VCaP (cell line): ENCODE measurements at regions not wholly inside any gene's neighbourhood (a gene's known extent, or its start where the extent isn't known, plus 50 kb on each side); places are given as distances from the start of the nearest gene placed in this dataset.

Experiments
- H3K27ac ChIP-seq: fragments of 450-650 bp; 2 replicates; pipeline ENCODE4 v1.5.1; 2017
- TF ChIP-seq, protein P1 (sequence below): fragments of 450-650 bp; conservative IDR thresholded peaks from 2 replicates; pipeline ENCODE4 v1.5.1; 2017; ENCODE audit warnings: mild to moderate bottlenecking, moderate library complexity

DNA sequence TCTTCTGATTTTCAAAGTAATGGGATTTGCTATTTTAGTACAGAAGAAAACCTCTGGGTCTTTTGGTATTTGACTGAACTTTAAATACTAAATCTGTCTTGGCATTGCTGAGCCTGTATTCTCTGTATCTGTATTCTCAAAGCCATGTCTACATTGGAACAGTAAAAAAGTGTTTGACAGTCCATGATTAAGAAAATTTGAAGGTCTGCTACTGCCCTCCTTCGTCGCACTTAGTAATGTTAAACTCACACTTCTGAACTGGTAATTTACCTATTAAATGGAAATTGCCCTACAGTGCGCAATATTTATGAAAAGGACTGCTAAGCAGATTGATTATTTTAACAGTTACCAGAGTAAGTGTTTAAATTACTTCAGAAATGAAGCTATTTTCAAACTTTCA, 165.7 kb upstream of the SMC2 start:
- no peak overlapping the region for H3K27ac ChIP-seq
- TF ChIP-seq, protein P1, sequence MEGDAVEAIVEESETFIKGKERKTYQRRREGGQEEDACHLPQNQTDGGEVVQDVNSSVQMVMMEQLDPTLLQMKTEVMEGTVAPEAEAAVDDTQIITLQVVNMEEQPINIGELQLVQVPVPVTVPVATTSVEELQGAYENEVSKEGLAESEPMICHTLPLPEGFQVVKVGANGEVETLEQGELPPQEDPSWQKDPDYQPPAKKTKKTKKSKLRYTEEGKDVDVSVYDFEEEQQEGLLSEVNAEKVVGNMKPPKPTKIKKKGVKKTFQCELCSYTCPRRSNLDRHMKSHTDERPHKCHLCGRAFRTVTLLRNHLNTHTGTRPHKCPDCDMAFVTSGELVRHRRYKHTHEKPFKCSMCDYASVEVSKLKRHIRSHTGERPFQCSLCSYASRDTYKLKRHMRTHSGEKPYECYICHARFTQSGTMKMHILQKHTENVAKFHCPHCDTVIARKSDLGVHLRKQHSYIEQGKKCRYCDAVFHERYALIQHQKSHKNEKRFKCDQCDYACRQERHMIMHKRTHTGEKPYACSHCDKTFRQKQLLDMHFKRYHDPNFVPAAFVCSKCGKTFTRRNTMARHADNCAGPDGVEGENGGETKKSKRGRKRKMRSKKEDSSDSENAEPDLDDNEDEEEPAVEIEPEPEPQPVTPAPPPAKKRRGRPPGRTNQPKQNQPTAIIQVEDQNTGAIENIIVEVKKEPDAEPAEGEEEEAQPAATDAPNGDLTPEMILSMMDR = no peak

DNA sequence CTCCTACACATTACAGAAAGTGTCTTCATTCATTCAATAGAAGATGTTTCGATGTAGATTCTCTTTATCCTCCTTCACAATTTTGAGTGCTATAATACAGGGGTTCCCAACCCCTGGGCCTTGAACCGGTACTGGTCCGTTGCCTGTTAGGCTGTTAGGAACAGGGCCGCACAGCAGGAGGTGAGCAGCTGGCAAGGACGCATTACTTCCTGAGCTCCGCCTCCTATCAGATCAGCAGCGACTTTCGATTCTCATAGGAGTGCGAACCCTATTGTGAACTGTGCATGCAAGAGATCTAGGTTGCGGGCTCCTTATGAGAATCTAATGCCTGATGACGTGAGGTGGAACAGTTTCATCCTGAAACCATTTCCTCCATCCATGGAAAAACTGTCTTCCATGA, 153.0 kb upstream of the SMC2 start:
- TF ChIP-seq, protein P1 = no peak
- no peak overlapping the region for H3K27ac ChIP-seq

DNA sequence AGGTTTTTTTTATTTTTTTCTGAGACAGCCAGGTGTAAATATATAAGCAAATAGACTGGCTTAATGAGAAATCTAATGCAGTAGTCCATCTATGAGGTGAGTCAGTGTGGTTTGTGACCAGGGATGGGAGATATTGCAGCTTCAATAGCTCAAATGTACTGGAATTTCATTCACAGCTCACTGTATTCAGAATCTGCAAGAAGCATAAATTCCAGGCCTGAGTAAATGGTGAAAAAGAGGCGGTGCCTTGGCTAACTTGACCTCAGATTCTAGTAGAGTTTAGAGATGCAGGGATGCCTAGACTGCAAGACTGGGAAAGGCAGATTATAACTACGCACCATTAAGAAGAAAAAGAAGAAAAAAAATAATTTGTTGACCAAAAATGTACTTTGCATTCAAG, 151.9 kb upstream of the SMC2 start:
- TF ChIP-seq, protein P1 = no peak
- no peak overlapping the region for H3K27ac ChIP-seq

DNA sequence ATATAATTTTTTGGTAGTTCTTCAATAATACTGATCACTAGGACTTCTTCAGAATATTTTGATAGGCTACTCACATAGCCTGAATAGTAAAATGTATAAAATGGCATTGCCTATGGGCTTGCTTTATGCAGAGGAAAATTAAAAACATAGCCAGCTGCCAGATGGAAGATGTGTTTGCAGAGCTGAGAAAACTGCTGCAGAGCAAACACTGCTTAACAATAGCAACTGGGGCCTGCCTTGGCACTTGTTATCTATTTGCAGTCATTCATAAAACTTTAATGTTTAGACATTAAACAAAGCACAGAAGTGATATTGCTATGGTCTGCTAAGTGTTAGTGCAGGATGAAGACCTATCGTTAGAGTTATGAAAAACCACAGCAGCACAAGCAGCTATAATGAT, 151.5 kb upstream of the SMC2 start:
- TF ChIP-seq, protein P1 = no peak
- no peak overlapping the region for H3K27ac ChIP-seq

DNA sequence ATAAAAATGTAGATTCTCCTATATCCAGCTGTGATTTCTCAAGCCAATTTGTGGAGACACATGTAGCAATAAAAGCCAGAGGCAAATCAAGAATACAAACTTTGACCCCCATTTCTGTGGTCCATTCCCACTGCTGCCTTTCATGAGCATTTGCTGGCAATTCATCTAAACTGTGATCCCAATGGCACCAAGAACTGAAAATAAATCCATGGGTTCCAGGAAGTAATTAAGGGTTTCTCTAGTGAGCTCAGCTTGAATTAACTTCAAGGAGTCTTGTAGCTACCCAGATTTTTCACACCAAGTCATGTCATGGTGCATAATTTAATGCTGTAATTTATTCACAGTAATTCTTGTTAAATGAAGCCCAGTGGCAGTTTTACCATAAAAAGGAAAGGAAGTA, 145.0 kb upstream of the SMC2 start:
- TF ChIP-seq, protein P1 = no peak

DNA sequence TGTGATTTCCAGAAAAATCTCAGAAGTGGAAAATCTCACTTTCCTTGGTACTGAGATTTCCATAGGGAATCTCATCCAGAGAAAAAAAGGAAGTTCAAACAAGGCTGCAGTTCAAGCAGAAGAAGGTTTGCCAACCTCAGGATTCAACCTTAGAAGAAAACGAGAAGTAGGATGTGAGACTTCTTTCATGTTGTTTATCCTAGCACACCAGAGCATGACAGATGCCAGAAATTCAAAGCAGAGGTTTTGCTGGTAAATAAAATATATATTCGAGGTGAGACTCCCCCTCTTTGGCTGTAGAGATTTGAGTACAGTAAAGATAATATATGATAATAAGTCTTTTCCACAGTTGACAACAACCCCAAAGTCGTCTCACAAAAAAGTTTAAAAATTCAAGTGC, 116.9 kb upstream of the SMC2 start:
- TF ChIP-seq, protein P1 = no peak
- H3K27ac ChIP-seq = no peak overlapping the region

More for the DNA sequence above, 145.0 kb upstream of the SMC2 start:
- no peak overlapping the region for H3K27ac ChIP-seq

DNA sequence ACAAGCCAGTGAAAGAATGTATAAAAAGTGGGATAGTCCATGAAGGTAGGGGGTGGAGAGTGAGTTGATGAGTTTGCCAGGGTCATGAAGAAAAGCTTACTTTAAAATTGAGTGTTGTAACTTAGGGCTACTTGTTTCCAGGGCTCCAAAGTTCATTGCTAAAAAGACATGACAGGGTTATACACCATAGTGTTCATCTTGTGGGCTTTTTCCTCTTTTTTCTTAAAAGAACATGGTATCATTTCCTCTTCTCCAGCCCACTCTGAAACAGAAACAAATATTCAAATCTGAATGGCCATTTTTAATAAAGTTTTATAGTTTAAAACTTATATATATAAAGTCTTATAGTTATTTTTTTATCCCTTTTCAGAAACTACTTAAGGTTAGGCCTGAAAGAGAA, 115.7 kb upstream of the SMC2 start:
- no peak overlapping the region for H3K27ac ChIP-seq
- TF ChIP-seq, protein P1 = no peak

DNA sequence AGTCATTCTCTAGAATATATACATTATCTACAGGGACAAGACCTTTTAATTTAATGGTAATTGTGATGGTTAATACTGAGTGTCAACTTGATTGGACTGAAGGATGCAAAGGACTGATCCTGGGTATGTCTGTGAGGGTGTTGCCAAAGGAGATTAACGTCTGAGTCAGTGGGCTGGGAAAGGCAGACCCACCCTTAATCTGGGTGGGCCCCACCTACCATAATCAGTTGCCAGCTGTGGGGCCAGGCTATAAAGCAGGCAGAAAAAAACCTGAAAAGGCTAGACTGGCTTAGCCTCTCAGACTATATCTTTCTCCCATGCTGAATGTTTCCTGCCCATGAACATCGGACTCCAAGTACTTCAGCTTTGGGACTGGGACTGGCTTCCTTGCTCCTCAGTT, 112.2 kb upstream of the SMC2 start:
- H3K27ac ChIP-seq = no peak overlapping the region
- TF ChIP-seq, protein P1 = no peak
